ENCODE measurements at regions not wholly inside any gene's neighbourhood (a gene's known extent, or its start where the extent isn't known, plus 50 kb on each side); places are given as distances from the start of the nearest gene placed in this dataset.

DNA sequence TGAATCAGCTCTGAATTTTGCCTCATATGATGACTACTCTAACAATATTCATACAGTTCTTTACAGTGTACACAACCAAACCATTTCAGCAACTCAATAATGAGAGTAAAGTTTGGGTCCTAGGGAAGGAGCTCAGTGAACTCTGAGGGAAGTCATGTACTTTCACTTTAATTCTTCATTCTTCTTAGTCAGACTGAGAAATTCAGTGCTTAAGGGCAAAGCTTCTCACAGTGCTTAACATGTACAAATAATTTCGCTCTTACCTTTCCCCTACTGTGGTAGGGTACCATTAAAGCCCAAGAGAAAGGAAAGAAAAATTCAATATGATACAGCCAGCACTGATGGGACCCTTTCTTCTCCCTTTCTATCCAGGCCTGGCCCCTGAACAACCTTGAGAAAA is 435.0 kb downstream of the NELL2 start:
- no peaks in the 10 kb centered on the region for H3K79me2 ChIP-seq (ENCODE audit: insufficient read depth, low read depth, low read length)
- TF ChIP-seq EZH2phosphoT487 (IDR thresholded peaks at IDR 0.05; ENCODE audit: borderline replicate concordance, low read depth, low read length) = no peak
- TF ChIP-seq, protein P1, sequence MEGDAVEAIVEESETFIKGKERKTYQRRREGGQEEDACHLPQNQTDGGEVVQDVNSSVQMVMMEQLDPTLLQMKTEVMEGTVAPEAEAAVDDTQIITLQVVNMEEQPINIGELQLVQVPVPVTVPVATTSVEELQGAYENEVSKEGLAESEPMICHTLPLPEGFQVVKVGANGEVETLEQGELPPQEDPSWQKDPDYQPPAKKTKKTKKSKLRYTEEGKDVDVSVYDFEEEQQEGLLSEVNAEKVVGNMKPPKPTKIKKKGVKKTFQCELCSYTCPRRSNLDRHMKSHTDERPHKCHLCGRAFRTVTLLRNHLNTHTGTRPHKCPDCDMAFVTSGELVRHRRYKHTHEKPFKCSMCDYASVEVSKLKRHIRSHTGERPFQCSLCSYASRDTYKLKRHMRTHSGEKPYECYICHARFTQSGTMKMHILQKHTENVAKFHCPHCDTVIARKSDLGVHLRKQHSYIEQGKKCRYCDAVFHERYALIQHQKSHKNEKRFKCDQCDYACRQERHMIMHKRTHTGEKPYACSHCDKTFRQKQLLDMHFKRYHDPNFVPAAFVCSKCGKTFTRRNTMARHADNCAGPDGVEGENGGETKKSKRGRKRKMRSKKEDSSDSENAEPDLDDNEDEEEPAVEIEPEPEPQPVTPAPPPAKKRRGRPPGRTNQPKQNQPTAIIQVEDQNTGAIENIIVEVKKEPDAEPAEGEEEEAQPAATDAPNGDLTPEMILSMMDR (conservative IDR thresholded peaks at IDR 0.05; ENCODE audit: low read length) = no peak
- H3K4me3 ChIP-seq (ENCODE audit: low read depth, low read length, poor library complexity, severe bottlenecking) = no peak overlapping the region
- H3K4me2 ChIP-seq (ENCODE audit: low read length) = no peak overlapping the region
- H4K20me1 ChIP-seq (ENCODE audit: insufficient read depth, low read length) = no peaks in the 10 kb centered on the region
- H3K9me2 ChIP-seq (ENCODE audit: insufficient read depth, low read length) = no peaks in the 10 kb centered on the region
- H3K27ac ChIP-seq (ENCODE audit: low read depth, low read length, poor library complexity, severe bottlenecking) = no peak overlapping the region
- no peaks in the 10 kb centered on the region for H3K36me3 ChIP-seq (ENCODE audit: insufficient read depth, low read length)
- DNase-seq (ENCODE audit: low spot score) = no peak
- no peaks in the 10 kb centered on the region for H3K9me3 ChIP-seq (ENCODE audit: low read length)
- POLR2A ChIA-PET = no interaction called here
- intact Hi-C loops (cut with micrococcal nuclease; ENCODE audit: unreplicated experiment) = no loop called here
- H2AFZ ChIP-seq (ENCODE audit: low read length) = no peak overlapping the region
- no peaks in the 10 kb centered on the region for H3K4me1 ChIP-seq (ENCODE audit: insufficient read depth, low read length, poor library complexity, severe bottlenecking)
- CTCF ChIA-PET (ENCODE audit: unreplicated experiment) = no interaction called here
- BruUV-seq (replicated peaks) = no TSS peak

Measured in OCI-LY7 (cell line).